B cell (primary cell): ENCODE measurements at regions not wholly inside any gene's neighbourhood (a gene's known extent, or its start where the extent isn't known, plus 50 kb on each side); places are given as distances from the start of the nearest gene placed in this dataset.

Experiments used
- ATAC-seq: fragments of 200-7000 bp; cut with Tn5 transposase; one replicate; pipeline ENCODE4 v1.10.0; 2021; ENCODE audit warnings: low read depth, mild to moderate bottlenecking, moderate number of reproducible peaks, moderate library complexity
- CTCF ChIA-PET: fragments of 350-600 bp; sonication (Branson Sonifier 250); formaldehyde crosslinking; loops from one replicate; lab custom pipeline; 2021; ENCODE audit warnings: antibody characterized with exemption, inconsistent platforms; lab: Charles Lee
- POLR2A ChIA-PET: fragments of 350-600 bp; sonication (Branson Sonifier 250); formaldehyde crosslinking; loops from one replicate; lab custom pipeline; 2021; ENCODE audit warnings: antibody characterized with exemption; lab: Charles Lee
- DNase-seq: peaks from one replicate; pipeline ENCODE4 v3.0.0; 2013
- H2AFZ ChIP-seq: 2 replicates; pipeline ENCODE4 v1.6.1; 2012; ENCODE audit warnings: mild to moderate bottlenecking, low read depth, low read length; ENCODE audit not compliant: insufficient read depth, poor library complexity, severe bottlenecking
- H3K27ac ChIP-seq, 2 donors: 1 replicate in 1 of 2; 2 replicates in 1 of 2; pipeline ENCODE4 v1.5.1; 2012 to 2013; ENCODE audit warnings: low read length in 2 of 2, mild to moderate bottlenecking in 2 of 2, moderate library complexity in 1 of 2
- H3K27me3 ChIP-seq, 4 experiments: fragments of 200-600 bp in 1 of 4; sonication (generic) in 1 of 4; replicated peaks in 1 of 4; 1 replicate in 2 of 4; 2 replicates in 2 of 4; pipeline versions ENCODE4 v1.6.1 to v1.7.0; 2013 to 2016; ENCODE audit warnings: low read length in 3 of 4, mild to moderate bottlenecking in 2 of 4, mixed read lengths in 1 of 4, moderate library complexity in 1 of 4; ENCODE audit not compliant: insufficient read depth in 4 of 4, control insufficient read depth in 3 of 4; ENCODE audit errors: control extremely low read depth in 1 of 4
- H3K36me3 ChIP-seq, 2 experiments: replicated peaks in 1 of 2; 1 replicate in 1 of 2; 2 replicates in 1 of 2; pipeline versions ENCODE4 v1.6.1 to v1.7.1; 2013; ENCODE audit warnings: low read length in 1 of 2; ENCODE audit not compliant: insufficient read depth in 2 of 2, control insufficient read depth in 1 of 2; ENCODE audit errors: control extremely low read depth in 1 of 2, extremely low read depth in 1 of 2
- H3K4me1 ChIP-seq, 2 donors: fragments of 200-600 bp in 1 of 2; sonication (generic) in 1 of 2; 1 replicate in 1 of 2; 2 replicates in 1 of 2; pipeline versions ENCODE4 v1.5.1 to v1.6.1; 2013 to 2017; ENCODE audit warnings: low read length in 2 of 2; ENCODE audit not compliant: control insufficient read depth in 2 of 2, insufficient read depth in 2 of 2
- H3K4me2 ChIP-seq: replicated peaks from 2 replicates; pipeline ENCODE3; 2012; ENCODE audit warnings: mild to moderate bottlenecking, low read depth, low read length; ENCODE audit not compliant: poor library complexity, severe bottlenecking
- H3K4me3 ChIP-seq, 5 experiments: fragments of 200-600 bp in 1 of 5; sonication (generic) in 1 of 5; 1 replicate in 3 of 5; 2 replicates in 2 of 5; pipeline versions ENCODE4 v1.5.1 to v1.7.0; 2011 to 2016; ENCODE audit warnings: low read length in 4 of 5, mild to moderate bottlenecking in 4 of 5, low read depth in 2 of 5, control low read depth in 1 of 5, moderate library complexity in 1 of 5; ENCODE audit not compliant: insufficient read depth in 1 of 5; ENCODE audit errors: control extremely low read depth in 1 of 5, extremely low read depth in 1 of 5
- H3K79me2 ChIP-seq: fragments of 200-600 bp; sonication (generic); one replicate; pipeline ENCODE4 v1.6.0; 2016; ENCODE audit warnings: low read length; ENCODE audit not compliant: control insufficient read depth, insufficient read depth
- H3K9ac ChIP-seq: fragments of 200-600 bp; sonication (generic); 2 replicates; pipeline ENCODE4 v1.6.1; 2017; ENCODE audit warnings: mild to moderate bottlenecking, low read length, moderate library complexity
- H3K9me3 ChIP-seq, 3 donors: one replicate each; pipeline versions ENCODE4 v1.6.1 to v1.7.1; 2013; ENCODE audit warnings: low read length in 2 of 3; ENCODE audit not compliant: control insufficient read depth in 2 of 3, insufficient read depth in 1 of 3; ENCODE audit errors: control extremely low read depth in 1 of 3
- H4K20me1 ChIP-seq: 2 replicates; pipeline ENCODE4 v1.6.0; 2012; ENCODE audit warnings: mild to moderate bottlenecking, low read length; ENCODE audit not compliant: insufficient read depth, control insufficient read depth, poor library complexity, severe bottlenecking
- H3K27ac Mint-ChIP-seq: one replicate; pipeline ENCODE4 v1.8.0; 2021; ENCODE audit warnings: mixed read lengths
- H3K27me3 Mint-ChIP-seq: one replicate; pipeline ENCODE4 v1.8.0; 2021; ENCODE audit warnings: mixed read lengths
- H3K4me1 Mint-ChIP-seq: one replicate; pipeline ENCODE4 v1.8.0; 2021; ENCODE audit warnings: mixed read lengths
- H3K4me3 Mint-ChIP-seq: one replicate; pipeline ENCODE4 v1.8.0; 2021; ENCODE audit warnings: mixed read lengths
- H3K9me3 Mint-ChIP-seq: one replicate; pipeline ENCODE4 v1.8.0; 2022; ENCODE audit warnings: mixed read lengths; ENCODE audit not compliant: insufficient read depth
- EZH2 ChIP-seq: IDR thresholded peaks from 2 replicates; pipeline ENCODE4 v1.6.1; 2012; ENCODE audit warnings: borderline replicate concordance, low read depth, mild to moderate bottlenecking, moderate library complexity, low read length; ENCODE audit not compliant: insufficient read depth, poor library complexity, severe bottlenecking
- WGBS: methylation state at CpG from one replicate; pipeline ENCODE4 v1.1.5; 2013; ENCODE audit warnings: missing lambda C conversion rate; ENCODE audit not compliant: insufficient coverage; 5-methylcytosine and 5-hydroxymethylcytosine counted together
- intact Hi-C: fragments of 100-400 bp; cut with micrococcal nuclease; formaldehyde crosslinking; loops from one replicate; pipeline ENCODE4 v1.10.0; 2022
- TF ChIP-seq, protein P1 (sequence below): fragments of 200-600 bp; IDR thresholded peaks from one replicate; pipeline ENCODE4 v1.8.0; 2022; ENCODE audit warnings: antibody characterized with exemption, mild to moderate bottlenecking

DNA sequence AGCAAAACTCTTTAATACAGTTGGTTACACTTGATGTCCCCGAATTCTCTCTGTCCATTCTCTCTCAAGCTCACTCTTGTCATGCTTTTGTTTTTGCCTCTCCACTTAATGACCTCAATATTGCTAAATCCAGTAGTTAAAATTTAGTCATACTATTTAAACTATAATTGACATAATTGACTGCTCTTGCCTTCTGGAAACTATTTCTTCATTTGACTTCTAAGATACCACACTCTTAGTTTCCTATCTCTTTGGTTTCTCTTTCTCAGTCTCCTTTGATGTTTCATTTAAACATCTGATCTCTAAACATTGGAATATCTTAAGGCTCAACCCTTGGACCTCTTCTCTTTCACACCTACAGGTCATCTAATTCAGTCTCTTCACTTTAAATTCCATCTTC is 211.3 kb downstream of the COG6 start:
- no peaks in the 10 kb centered on the region for H4K20me1 ChIP-seq
- POLR2A ChIA-PET, result no interaction called here
- Mint-ChIP-seq H3K9me3 (no peaks in the 10 kb centered on the region), H3K4me3 (no peak overlapping the region), H3K4me1 (no peaks in the 10 kb centered on the region), H3K27ac (no peak overlapping the region), H3K27me3 (peaks cover 33% of the 10 kb centered on the region)
- intact Hi-C loops, result no loop called here
- H3K79me2 ChIP-seq, result no peaks in the 10 kb centered on the region
- no peaks in the 10 kb centered on the region for H3K4me1 ChIP-seq
- CTCF ChIA-PET, result no interaction called here
- no peak for TF ChIP-seq EZH2
- TF ChIP-seq, protein P1, sequence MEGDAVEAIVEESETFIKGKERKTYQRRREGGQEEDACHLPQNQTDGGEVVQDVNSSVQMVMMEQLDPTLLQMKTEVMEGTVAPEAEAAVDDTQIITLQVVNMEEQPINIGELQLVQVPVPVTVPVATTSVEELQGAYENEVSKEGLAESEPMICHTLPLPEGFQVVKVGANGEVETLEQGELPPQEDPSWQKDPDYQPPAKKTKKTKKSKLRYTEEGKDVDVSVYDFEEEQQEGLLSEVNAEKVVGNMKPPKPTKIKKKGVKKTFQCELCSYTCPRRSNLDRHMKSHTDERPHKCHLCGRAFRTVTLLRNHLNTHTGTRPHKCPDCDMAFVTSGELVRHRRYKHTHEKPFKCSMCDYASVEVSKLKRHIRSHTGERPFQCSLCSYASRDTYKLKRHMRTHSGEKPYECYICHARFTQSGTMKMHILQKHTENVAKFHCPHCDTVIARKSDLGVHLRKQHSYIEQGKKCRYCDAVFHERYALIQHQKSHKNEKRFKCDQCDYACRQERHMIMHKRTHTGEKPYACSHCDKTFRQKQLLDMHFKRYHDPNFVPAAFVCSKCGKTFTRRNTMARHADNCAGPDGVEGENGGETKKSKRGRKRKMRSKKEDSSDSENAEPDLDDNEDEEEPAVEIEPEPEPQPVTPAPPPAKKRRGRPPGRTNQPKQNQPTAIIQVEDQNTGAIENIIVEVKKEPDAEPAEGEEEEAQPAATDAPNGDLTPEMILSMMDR, result no peak
- no peak overlapping the region for H2AFZ ChIP-seq
- no peak overlapping the region for H3K9ac ChIP-seq
- H3K4me2 ChIP-seq, result no peak overlapping the region
- H3K27me3 ChIP-seq, result peaks cover 0 to 18% (median 10%) of the 10 kb centered on the region in 4 experiments
- no peaks in the 10 kb centered on the region for H3K9me3 ChIP-seq
- DNase-seq (no peak), ATAC-seq (no peak)
- 100% methylated on average over 1 of the region's 1 CpG for WGBS
- no peaks in the 10 kb centered on the region for H3K36me3 ChIP-seq
- no peak overlapping the region for H3K4me3 ChIP-seq
- no peak overlapping the region for H3K27ac ChIP-seq

DNA sequence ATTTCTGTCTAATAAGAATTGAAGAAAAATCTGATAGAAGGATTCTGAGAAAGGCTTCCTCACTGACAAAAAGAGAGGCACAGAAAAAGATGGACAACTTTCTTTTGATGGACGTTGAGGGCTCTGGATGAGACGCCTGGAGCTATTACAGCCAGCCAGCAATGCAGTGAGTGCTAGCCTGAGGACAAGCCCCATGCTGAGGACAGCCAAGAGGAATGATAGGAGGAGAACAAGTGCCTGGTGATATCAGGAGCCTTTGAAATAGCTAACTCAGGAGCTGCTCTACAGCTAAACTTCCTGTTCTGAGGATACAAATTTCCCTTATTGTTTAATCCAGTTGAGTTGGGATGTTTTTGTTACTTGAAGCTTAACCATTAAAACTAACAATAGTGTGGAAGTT is 212.3 kb downstream of the COG6 start:
- no peak overlapping the region for H3K4me3 Mint-ChIP-seq
- Histone ChIP-seq H3K4me2 (no peak overlapping the region), H3K9ac (no peak overlapping the region), H2AFZ (no peak overlapping the region), H4K20me1 (no peaks in the 10 kb centered on the region), H3K4me1 (no peaks in the 10 kb centered on the region), H3K79me2 (no peaks in the 10 kb centered on the region), H3K27ac (no peak overlapping the region), H3K27me3 (peaks cover 0 to 18% (median 8%) of the 10 kb centered on the region in 4 experiments), H3K36me3 (no peaks in the 10 kb centered on the region), H3K4me3 (no peak overlapping the region), H3K9me3 (no peaks in the 10 kb centered on the region)
- peaks cover 33% of the 10 kb centered on the region for H3K27me3 Mint-ChIP-seq
- H3K27ac Mint-ChIP-seq, result no peak overlapping the region
- POLR2A ChIA-PET, result no interaction called here
- H3K4me1 Mint-ChIP-seq, result no peaks in the 10 kb centered on the region
- whole genome bisulfite sequencing, result 89% methylated on average over 2 of the region's 2 CpGs
- TF ChIP-seq, protein P1, result no peak
- TF ChIP-seq EZH2, result no peak
- ATAC-seq (no peak), DNase-seq (no peak)
- CTCF ChIA-PET, result interaction anchor here (0.5 kb wide), 1 partner anchor 817 kb away, joined by 3 read pairs; no protein-coding TSS in a partner anchor
- no peaks in the 10 kb centered on the region for H3K9me3 Mint-ChIP-seq
- intact Hi-C loops, result no loop called here
